Superior temporal gyrus (tissue), 1 donor: ENCODE measurements at regions not wholly inside any gene's neighbourhood (a gene's known extent, or its start where the extent isn't known, plus 50 kb on each side); places are given as distances from the start of the nearest gene placed in this dataset.

Experiments used
- DNase-seq: peaks from one replicate; pipeline ENCODE4 v3.0.0-alpha.2; 2016; ENCODE audit errors: extremely low spot score

- no peak for DNase-seq
Measured at GRCh38 chr5:57842364-57843058, 359.9 kb upstream of the ACTBL2 start.

DNA sequence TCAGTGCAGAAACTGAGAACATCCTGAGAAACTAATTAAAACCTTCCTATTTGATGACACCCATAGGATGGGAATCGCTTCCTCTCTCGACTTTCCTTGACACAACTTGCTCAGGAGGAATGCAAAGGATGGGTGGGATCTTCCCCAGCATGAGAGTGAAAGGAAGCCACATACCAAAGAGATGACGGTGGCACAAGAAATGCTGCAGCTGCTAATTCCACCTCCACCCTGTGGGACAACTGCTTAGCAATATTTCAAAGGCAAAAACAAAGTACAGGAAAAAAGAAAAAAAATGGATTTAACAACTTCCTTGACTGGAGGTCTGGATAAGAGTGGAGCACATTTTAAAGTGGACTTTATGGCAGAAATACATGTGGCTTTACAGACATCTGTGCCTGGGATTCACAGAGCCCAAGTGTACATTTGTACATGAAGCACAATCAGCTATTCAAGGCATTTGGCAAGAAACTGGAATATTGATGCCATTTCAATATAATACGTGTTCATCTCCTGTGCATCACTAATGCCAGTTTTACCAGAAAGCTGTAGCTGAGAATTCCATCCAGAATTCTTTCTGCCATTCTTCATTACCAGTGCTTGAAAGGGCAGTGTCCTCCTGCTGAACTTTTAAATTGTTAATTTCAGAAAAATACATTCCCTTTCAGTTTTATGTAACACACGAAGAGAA, 359.2 kb upstream of the ACTBL2 start:
- DNase-seq: peak; percentile 29

DNA sequence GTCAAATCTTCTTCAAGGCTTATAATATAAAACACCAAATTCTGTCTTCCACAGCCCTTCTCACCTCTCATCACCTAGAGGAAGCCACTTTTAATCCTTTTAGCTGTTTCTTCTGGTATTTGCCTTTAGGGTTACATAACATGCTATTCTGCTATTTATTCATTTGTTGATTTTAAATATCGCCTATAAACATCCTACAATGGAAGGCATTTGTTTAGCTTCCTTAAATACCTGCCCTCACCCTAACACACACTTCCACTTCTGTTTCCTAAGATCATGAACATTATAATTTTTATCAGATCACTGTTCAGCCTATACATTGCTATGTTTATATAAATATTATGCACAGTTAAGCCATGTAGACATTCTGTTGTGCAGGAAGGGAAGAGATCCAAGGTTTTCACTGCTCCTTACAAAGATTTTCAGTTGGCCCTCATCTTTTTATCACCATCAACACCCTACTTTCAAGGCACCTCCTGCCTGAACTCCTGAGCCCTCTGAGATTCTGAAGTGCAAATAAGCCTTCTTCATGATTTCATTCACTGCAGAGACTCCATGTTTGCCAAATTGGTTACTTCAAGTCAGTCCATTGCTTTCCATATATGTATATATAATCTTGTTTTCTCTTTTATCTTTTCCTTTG, 356.9 kb upstream of the ACTBL2 start:
- no peak for DNase-seq

DNA sequence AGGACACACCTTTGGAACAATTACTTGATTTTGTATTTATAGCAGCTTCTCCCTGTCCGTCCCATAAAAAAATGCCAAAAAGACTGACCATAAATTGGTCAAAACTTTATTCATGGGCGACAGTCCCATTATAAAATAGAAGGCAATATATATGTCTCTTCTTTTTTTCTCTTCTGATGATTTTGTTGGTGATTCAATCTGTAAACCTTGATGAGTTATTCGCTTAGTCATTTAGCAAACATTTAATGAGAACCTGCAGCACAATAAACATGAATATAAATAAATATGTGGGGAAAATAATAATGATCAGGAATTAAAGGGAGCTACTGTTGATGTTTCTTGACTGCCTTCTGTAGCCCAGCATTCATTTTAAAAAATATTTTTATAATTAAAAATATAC, 356.4 kb upstream of the ACTBL2 start:
- DNase-seq: no peak

GRCh38 chr5:57836921-57837320, 354.3 kb upstream of the ACTBL2 start:
- no peak for DNase-seq

DNA sequence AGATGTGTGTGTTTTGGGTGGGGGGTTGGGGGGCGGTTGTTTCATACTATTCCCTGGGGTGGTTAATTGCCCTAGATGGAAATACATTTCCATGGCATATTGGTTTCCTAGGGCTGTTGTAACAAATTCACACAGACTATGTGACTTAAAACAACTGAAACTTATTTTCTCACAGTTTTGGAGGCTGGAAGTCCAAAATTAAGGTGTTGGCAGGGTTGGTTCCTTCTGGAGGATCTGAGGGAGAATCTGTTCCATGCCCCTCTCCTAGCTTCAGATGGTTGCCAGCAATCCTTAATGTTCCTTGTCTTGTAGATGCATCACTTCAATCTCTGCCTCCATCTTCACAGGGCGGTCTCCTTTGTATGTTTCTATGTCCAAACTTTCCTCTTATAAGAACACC, 353.7 kb upstream of the ACTBL2 start:
- no peak for DNase-seq

GRCh38 chr5:57834829-57835608, 352.4 kb upstream of the ACTBL2 start:
- no peak for DNase-seq

GRCh38 chr5:57833489-57833888, 350.9 kb upstream of the ACTBL2 start:
- no peak for DNase-seq

DNA sequence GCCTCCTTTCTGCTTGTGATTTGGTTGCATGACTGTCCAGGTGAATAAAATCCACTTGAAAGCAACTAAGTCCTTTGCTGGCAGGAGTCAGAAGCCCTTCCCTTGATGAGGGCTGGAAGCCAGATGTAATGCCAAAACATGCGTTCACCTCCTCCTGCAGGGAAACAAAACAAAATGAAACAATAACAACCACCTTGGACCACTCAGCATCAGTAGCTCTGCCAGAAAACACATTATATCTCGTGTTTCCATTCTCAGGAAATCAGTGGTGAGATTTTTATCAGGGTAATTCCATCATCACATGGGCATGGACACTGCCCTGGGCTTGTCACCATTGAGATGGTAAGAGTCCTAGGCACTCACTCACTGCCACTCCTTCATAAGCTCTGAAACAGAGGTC, 350.3 kb upstream of the ACTBL2 start:
- no peak for DNase-seq

DNA sequence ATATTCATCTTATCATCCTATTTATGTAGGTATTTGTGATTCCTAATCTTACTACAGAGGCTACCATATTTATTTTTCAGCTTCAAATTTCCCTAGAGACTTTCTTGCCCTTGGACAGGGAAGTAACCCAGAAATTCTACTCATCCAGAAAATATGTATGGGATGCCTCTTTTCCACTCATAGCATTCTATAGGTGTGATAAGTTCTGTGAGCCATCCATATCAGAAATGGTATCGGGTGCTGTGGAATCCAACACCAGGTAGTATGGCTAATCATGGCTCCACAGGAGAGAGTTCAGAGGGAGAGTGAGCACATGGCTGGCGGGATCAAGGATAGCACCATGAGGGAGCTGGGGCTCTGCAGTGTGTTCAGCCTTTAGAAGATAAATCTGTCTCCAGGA, 349.3 kb upstream of the ACTBL2 start:
- DNase-seq: no peak

DNA sequence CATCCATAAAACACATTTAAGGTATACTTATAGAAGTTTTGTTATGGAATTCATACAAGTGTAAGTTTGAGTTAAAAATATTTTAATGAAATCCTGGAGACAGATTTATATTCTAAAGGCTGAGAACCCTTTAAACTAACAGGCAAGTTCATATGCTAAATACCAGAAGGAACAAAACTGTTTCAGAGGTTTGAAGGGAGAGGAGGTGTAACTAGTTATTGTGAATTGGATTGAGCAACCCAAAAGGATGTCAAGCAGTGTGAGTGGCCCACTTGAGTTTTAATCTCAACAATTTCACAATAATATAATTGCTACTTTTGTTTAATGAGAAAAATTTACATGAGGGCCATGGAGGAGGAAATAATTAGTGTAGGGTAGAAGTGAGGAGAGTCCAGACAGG, 348.5 kb upstream of the ACTBL2 start:
- no peak for DNase-seq

- no peak for DNase-seq
Measured at GRCh38 chr5:57828221-57828620, 345.6 kb upstream of the ACTBL2 start.

- no peak for DNase-seq
Measured at GRCh38 chr5:57825031-57825686, 342.5 kb upstream of the ACTBL2 start.

GRCh38 chr5:57824623-57825022, 342.0 kb upstream of the ACTBL2 start:
- DNase-seq: no peak

- no peak for DNase-seq
Measured at GRCh38 chr5:57824047-57824446, 341.4 kb upstream of the ACTBL2 start.

DNA sequence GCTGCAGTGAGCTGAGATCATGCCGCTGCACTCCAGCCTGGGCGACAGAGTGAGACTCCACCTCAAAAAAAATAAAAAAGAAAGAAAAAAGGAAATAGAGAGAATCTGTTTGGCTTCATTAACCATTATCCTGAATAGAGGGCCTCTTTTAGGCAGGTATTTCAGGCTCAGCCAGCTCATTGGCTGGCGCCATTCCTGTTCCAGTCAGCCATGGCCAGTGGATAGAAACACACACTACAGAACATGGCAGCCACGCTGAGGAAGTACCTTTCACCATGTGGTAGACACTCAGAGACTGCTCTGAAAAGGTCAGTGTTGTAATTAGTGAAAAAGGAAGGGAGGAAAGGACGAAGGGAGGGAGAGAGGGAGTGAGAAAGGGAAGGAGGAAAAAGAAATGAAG, 340.0 kb upstream of the ACTBL2 start:
- no peak for DNase-seq

GRCh38 chr5:57818397-57818796, 335.8 kb upstream of the ACTBL2 start:
- DNase-seq: no peak

DNA sequence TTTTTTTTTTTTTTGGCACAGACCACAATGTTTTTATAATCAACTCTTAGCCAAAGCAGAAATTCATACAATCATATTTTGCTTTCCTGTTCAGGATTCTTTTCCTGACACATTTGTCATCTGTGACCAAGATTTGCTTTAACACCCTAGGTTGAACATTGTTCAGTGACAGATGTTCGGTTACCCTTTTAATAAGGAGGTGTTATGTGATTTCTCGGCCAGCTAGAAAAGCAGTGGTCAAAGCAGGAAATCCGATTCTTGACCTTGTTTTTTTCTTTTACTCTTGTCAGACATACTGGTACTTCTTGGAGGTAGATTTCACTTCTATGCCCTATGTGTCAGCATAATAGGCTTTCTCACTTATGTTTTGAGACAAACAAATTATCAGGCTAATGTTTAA, 335.3 kb upstream of the ACTBL2 start:
- no peak for DNase-seq

DNA sequence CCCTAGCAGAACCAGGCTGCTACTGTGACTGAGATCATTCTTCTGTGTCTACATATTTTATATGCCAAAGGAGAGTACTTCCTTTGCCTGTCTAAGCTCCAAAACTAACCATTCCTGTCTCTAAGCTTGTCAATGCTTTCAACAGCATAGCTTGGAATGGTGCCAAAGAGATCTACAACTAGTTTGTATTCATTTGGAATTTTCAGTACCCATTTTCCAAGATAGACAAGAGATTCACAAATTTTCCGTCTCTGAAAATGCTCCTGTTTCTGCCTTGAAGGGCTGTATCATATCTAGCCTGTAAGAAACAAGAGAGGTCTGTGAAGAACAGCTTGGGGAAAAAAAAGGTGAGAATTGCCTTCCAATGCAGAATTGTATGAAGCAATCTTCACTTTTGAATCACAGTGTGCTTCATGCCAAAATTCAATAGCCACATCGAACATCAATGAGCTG, 334.4 kb upstream of the ACTBL2 start:
- peak; percentile 51 for DNase-seq

- no peak for DNase-seq
Measured at GRCh38 chr5:57816108-57816507, 333.5 kb upstream of the ACTBL2 start.

DNA sequence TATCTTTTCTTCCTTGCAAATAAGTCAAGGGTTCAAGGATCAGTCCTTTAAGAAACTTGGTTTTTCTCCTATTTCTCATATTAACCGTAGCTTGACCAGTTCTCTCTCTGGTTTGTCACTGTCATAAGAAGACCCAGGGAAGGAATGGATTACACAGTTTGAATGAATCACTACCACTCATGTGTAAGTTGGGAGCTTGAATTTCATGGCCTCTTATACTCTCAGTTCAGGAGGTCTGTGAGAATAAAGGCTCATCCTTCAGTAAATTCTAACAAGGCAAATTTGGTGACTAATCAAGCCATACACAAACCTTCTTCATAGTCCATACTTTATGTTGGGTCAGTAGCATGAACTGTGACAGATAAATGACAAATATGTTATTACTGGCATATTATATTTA, 323.1 kb upstream of the ACTBL2 start:
- no peak for DNase-seq

- DNase-seq: no peak
Measured at GRCh38 chr5:57805170-57805569, 322.6 kb upstream of the ACTBL2 start.
